ENCODE measurements at regions not wholly inside any gene's neighbourhood (a gene's known extent, or its start where the extent isn't known, plus 50 kb on each side); places are given as distances from the start of the nearest gene placed in this dataset.
A peak's percentile ranks its signal among the peaks of the same experiment; 100 is the strongest.

- no peak for FAIRE-seq
- no peak for DNase-seq (ENCODE audit: low spot score)
These were observed 84.5 kb upstream of the PPARA start for GRCh38 chr22:46065691-46066454.

GRCh38 chr22:46066691-46067090, 83.6 kb upstream of the PPARA start:
- no peak for FAIRE-seq
- no peak for DNase-seq (ENCODE audit: low spot score)

- no peak for FAIRE-seq
These were observed 82.9 kb upstream of the PPARA start for GRCh38 chr22:46067159-46068111.

DNA sequence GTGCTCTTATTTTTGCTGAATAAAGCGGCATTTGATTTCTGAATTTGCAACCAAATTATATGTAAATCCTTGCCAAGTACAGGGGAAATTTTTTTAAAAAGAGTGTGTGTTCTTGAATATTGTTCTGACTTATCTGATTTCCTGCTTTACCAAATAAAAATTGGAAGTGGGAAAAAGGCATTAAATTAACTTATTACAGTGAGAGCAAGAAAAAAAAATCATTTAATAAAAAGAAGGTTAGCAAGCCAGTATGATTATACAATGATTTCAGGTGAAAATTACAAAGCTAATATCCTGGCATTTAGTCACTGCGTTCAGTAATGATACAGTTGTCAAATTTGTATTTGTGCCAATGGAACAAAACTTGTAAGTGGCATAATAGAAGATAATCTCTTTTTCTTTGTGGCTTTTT, 82.1 kb upstream of the PPARA start:
- DNase-seq (ENCODE audit: low spot score) (no peak), FAIRE-seq (no peak)

More at GRCh38 chr22:46067159-46068111, 82.9 kb upstream of the PPARA start:
- no peak for DNase-seq (ENCODE audit: low spot score)

DNA sequence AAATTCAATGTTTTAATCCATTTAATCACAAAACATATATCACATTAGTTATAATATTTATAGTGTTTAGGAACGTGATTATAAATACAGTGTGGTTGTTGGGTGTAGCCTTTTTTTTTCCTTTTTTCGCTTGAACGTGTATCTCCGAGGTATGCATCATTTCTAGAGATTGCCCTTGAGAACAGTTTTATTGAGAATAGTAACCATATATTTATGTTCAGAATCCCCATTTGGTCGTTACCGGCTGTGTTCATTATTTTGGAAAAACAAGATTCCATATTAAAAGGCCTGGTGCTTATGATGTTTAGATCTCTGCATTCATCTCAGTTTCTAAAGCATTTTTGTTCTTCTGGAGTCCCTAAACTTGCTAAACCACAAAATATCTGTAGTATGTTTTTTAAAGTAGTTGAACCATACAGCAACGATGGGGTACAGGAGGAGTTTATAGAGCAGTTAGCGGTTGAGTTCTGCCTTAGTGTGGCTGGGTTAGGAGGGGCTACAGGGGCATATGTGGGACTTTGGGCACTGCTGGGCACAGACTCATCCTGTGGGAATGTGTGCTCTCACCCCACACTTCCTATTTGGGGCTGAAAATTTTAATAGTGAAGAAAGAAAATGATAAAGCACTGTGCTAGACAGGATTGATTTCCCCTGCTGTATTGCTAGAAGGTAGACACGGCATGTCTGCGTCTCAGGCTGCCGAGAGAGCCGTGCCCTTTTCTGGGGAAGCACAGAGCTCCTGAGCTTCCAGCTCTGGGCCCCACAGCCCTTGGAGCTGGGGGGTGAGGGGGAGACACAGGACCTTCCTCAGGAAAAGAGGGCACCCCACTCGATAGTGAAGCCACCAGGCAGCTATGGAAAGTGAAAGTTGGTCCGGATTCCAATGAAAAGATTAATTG, 81.5 kb upstream of the PPARA start:
- no peak for FAIRE-seq
- DNase-seq (ENCODE audit: low spot score) = peak; percentile 51

GRCh38 chr22:46069521-46070214, 80.7 kb upstream of the PPARA start:
- DNase-seq (ENCODE audit: low spot score) (peak; percentile 80), FAIRE-seq (peak; percentile 81)

GRCh38 chr22:46070215-46070802, 80.0 kb upstream of the PPARA start:
- DNase-seq (ENCODE audit: low spot score) (peak; percentile 52), FAIRE-seq (no peak)

- peak; percentile 90 for DNase-seq (ENCODE audit: low spot score)
These were observed 79.4 kb upstream of the PPARA start for GRCh38 chr22:46070803-46071450.

GRCh38 chr22:46071451-46072109, 78.7 kb upstream of the PPARA start:
- FAIRE-seq (peak; percentile 86), DNase-seq (ENCODE audit: low spot score) (peak; percentile 87)

More at GRCh38 chr22:46070803-46071450, 79.4 kb upstream of the PPARA start:
- peak; percentile 61 for FAIRE-seq

DNA sequence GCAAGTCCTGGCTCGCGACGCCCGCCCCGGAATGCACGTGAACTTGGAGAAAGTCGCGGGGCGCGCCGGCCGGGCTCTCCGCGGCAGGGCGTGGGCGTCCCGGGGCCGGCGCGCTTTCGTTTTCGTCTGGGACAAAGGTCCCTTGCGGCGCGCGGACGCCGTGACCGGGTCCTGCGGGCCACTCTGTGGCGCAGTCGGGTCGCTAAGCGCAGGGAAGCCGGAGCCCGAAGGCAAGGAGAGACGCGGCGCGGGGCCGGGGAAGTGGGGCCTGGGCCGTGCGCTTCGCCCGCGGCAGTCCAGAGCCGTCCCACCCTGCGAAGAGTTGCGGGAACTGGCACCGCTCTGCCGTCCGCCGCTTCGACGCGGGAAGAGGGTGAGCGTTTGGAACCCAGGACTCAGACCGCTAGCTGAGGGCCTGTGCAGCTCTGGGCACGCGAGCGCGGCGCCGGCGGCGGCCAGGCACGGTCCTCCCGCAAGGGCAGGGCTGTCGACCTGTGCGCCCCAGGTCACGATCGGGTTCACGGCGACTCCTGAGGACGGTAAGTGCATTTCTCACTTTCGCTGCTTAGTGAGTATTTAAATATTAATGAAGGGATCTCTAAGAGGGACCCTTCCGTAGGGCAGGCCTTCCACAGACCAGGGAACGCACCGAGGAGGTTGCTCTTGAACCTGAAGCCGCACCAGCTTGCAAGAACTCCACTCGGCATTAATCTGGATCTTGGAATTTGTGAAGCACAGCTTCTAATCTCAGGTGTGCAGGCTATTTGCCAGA, 78.0 kb upstream of the PPARA start:
- DNase-seq (ENCODE audit: low spot score) = no peak
- peak; percentile 62 for FAIRE-seq

GRCh38 chr22:46072981-46073682, 77.2 kb upstream of the PPARA start:
- no peak for DNase-seq (ENCODE audit: low spot score)
- no peak for FAIRE-seq

- FAIRE-seq = no peak
- no peak for DNase-seq (ENCODE audit: low spot score)
These were observed 76.4 kb upstream of the PPARA start for GRCh38 chr22:46073683-46074504.

DNA sequence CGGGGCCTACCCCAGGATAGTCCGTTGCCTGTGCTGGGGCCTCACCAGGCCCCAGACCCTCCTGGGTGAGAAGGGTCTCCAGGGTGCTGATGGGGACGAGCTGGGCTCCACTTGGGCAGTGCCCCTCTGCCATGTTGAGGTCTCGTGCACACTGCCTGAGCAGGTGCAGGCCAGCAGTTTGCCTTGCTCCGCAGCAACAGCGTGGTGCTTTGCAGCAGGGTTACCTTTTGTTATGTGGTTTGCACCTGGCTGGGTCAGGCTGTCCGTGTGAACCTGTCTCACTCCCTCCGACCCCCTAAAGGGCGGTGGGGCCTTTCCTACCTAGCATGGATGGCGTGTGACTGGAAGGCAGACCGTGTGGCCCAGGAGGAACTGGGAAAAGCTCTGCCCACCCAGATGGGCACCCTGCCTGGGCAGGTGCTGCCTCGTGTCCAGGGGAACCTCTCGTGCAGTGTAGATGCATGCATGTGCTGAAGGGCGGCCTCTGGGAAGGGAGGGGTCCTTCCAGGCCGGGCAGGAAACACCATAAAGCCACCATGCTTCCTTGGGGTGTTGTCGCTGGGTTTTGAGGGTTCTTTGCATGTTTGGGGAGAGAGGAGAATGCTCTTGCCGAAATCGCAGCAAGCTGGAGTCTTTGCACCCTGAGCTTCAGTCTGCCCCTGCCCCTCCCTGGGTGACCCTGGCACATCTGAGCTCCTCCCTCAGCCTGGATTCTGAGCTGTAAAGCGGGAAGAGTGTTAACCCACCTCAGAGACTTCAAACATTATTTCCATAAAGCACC, 75.4 kb upstream of the PPARA start:
- no peak for DNase-seq (ENCODE audit: low spot score)

DNA sequence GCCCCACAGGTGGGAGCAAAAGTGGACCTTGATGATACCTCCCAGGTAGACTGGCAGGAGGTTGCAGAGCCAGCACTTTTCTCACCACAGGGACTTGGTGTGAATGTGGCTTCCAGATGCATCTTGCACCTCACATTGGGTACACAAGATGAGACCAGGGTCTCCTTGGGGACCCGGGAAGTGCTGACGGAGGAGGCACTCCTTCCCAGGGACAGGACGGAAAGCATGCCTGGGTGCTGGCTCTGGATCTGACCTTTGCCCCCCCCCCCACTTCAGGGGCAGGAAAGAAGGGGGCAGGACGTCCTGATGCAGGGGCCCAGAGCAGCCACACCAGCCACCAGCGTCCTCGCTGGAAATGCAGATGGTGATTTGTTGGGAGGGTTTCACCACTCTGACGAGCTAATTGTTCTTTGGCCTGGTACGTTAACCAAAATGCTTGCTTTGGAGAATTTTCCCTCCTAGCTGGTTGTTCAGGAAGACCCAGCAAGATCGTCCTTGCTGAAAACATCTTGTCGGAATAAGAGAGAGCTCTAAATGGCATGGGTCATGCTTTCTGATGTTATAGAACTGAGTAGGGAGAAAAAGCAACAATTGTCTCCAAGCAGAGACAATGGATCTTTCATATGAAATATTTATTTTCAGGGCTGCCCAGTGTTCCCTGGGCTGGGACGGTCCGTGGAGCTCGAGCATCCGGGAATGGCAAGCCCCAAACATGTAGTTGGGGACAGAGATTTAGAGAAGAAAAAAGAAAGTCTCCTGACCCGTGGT, 74.4 kb upstream of the PPARA start:
- DNase-seq (ENCODE audit: low spot score) = no peak
- no peak for FAIRE-seq

More for the DNA sequence above, 75.4 kb upstream of the PPARA start:
- FAIRE-seq = peak; percentile 97

GRCh38 chr22:46076651-46077339, 73.5 kb upstream of the PPARA start:
- DNase-seq (ENCODE audit: low spot score) (peak; percentile 64), FAIRE-seq (no peak)
